ENCODE measurements at regions not wholly inside any gene's neighbourhood (a gene's known extent, or its start where the extent isn't known, plus 50 kb on each side); places are given as distances from the start of the nearest gene placed in this dataset.

DNA sequence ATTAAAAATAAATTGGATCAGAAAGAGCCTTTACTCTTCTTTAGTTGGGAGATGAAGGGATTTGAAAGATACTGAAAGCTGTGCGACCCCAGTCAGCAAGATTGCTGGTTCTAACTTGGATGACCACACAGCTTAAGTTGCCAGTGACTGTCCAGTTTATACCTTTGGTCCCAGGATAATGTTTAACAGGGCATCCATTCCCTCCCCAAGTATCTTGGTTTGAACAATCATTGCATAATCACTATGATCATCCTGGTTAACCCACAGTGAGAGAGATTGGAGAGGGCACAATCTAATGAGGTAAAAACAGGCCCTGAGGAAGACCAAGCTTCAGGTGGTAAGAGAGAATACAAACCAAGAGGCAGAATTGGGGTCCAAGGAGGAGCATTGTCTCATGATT is 798.3 kb downstream of the MAFB start:
- Mint-ChIP-seq H3K36me3 (peaks cover 2% of the 10 kb centered on the region; the same call in 1 of the 2 replicates), H3K27me3 (ENCODE audit: low read depth) (no peaks in the 10 kb centered on the region), H3K4me1 (peaks cover 27% of the 10 kb centered on the region), H3K4me3 (no peak overlapping the region), H3K27ac (no peak overlapping the region), H3K9me3 (peaks cover 4% of the 10 kb centered on the region)
- TF ChIP-seq, protein P1, sequence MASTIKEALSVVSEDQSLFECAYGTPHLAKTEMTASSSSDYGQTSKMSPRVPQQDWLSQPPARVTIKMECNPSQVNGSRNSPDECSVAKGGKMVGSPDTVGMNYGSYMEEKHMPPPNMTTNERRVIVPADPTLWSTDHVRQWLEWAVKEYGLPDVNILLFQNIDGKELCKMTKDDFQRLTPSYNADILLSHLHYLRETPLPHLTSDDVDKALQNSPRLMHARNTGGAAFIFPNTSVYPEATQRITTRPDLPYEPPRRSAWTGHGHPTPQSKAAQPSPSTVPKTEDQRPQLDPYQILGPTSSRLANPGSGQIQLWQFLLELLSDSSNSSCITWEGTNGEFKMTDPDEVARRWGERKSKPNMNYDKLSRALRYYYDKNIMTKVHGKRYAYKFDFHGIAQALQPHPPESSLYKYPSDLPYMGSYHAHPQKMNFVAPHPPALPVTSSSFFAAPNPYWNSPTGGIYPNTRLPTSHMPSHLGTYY (CRISPR knock-in tag; IDR thresholded peaks at IDR 0.05): no peak
- TF ChIP-seq ESRRA (CRISPR knock-in tag; IDR thresholded peaks at IDR 0.05; ENCODE audit: borderline replicate concordance) (no peak), ZNF396 (CRISPR knock-in tag; IDR thresholded peaks at IDR 0.05; ENCODE audit: borderline replicate concordance) (no peak), EMX1 (CRISPR knock-in tag; IDR thresholded peaks at IDR 0.05) (no peak), NR1H2 (CRISPR knock-in tag; IDR thresholded peaks at IDR 0.05) (no peak), ZNF232 (CRISPR knock-in tag; IDR thresholded peaks at IDR 0.05) (no peak), TP53 (CRISPR knock-in tag; IDR thresholded peaks at IDR 0.05) (no peak), JAZF1 (CRISPR knock-in tag; IDR thresholded peaks at IDR 0.05) (no peak), FOXP1 (CRISPR knock-in tag; IDR thresholded peaks at IDR 0.05; ENCODE audit: borderline replicate concordance) (no peak)
- CTCF ChIA-PET: interaction anchor here (0.9 kb wide), 1 partner anchor 70 kb away, joined by 3 read pairs; no protein-coding TSS in a partner anchor
- no peak for DNase-seq (ENCODE audit: low spot score)
- POLR2A ChIA-PET: no interaction called here
- no peak for ATAC-seq

DNA sequence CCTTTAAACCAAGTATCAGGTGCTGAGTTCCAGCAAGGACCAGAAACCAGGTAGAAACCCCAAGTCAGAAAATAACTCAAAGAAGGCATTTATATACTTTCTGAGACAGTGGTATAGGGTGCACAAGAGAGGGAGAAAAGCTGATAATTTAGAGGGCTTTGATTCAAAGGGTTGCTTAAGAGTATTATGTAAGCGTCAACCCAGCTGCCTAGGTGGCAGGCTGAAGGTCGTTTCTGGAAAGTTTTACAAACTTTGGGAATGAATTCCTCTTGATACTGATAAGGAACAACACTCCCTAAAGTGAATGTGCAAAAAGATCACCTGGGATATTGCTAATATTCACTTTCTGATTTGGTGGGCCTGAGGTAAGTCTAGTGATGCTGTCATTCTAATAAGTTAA is 800.7 kb downstream of the MAFB start:
- CTCF ChIA-PET: interaction anchor here (0.9 kb wide), 1 partner anchor 801 kb away, joined by 3 read pairs; no protein-coding TSS in a partner anchor
- H3K9me3 Mint-ChIP-seq: no peaks in the 10 kb centered on the region
- H3K27ac Mint-ChIP-seq: no peak overlapping the region
- peaks cover 25% of the 10 kb centered on the region for H3K4me1 Mint-ChIP-seq
- POLR2A ChIA-PET: no interaction called here
- no peak for TF ChIP-seq ZNF671 (CRISPR knock-in tag; IDR thresholded peaks at IDR 0.05)
- TF ChIP-seq FOXP1 (CRISPR knock-in tag; IDR thresholded peaks at IDR 0.05; ENCODE audit: borderline replicate concordance): no peak
- TF ChIP-seq, protein P2, sequence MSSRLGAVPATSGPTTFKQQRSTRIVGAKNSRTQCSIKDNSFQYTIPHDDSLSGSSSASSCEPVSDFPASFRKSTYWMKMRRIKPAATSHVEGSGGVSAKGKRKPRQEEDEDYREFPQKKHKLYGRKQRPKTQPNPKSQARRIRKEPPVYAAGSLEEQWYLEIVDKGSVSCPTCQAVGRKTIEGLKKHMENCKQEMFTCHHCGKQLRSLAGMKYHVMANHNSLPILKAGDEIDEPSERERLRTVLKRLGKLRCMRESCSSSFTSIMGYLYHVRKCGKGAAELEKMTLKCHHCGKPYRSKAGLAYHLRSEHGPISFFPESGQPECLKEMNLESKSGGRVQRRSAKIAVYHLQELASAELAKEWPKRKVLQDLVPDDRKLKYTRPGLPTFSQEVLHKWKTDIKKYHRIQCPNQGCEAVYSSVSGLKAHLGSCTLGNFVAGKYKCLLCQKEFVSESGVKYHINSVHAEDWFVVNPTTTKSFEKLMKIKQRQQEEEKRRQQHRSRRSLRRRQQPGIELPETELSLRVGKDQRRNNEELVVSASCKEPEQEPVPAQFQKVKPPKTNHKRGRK (CRISPR knock-in tag; IDR thresholded peaks at IDR 0.05; ENCODE audit: borderline replicate concordance): no peak
- no peak for TF ChIP-seq ZNF317 (CRISPR knock-in tag; IDR thresholded peaks at IDR 0.05; ENCODE audit: borderline replicate concordance, low read depth)
- no peak for TF ChIP-seq ELF4 (CRISPR knock-in tag; IDR thresholded peaks at IDR 0.05; ENCODE audit: low read depth)
- no peak for TF ChIP-seq TEAD1 (CRISPR knock-in tag; IDR thresholded peaks at IDR 0.05)
- TF ChIP-seq MXD4 (CRISPR knock-in tag; IDR thresholded peaks at IDR 0.05; ENCODE audit: borderline replicate concordance): no peak
- DNase-seq (ENCODE audit: low spot score) (no peak), ATAC-seq (no peak)
- H3K4me3 Mint-ChIP-seq: no peak overlapping the region
- H3K27me3 Mint-ChIP-seq (ENCODE audit: low read depth): no peaks in the 10 kb centered on the region
- H3K36me3 Mint-ChIP-seq: no peaks in the 10 kb centered on the region

DNA sequence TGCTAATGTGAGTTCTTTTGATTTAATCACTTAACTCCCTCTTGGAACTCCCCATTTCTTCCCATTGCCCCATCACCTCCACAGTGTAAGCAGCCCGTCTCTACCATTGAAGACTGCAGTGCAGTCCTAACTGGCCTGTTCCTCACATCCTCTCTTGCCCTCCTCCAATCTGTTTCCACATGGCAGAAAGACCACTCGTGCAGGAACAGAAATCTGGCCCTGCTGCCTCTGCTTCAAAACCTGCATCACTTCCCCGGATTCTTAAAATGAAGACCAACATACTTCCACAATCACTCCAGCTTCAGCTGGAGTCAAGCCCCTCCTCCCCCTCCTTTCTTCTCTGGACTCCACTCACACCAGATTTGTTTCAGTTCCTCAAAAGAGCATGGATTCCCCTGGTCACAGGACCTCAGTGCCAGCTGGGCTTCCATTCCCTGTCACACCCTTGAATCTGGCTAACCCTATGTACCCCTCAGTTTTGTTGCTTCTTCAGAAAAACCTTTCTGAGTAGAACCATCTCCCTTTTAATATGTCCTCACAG is 802.3 kb downstream of the MAFB start:
- CTCF ChIA-PET: interaction anchor here (1.0 to 2.6 kb wide), 2 partner anchors 13 to 57 kb away, joined by 5 to 12 read pairs; no protein-coding TSS in a partner anchor
- no peak for TF ChIP-seq ZNF219 (CRISPR knock-in tag; IDR thresholded peaks at IDR 0.05; ENCODE audit: borderline replicate concordance)
- TF ChIP-seq IRF2 (CRISPR knock-in tag; IDR thresholded peaks at IDR 0.05; ENCODE audit: borderline replicate concordance, low read depth): no peak
- TF ChIP-seq RORB (CRISPR knock-in tag; IDR thresholded peaks at IDR 0.05): no peak
- TF ChIP-seq, protein P3, sequence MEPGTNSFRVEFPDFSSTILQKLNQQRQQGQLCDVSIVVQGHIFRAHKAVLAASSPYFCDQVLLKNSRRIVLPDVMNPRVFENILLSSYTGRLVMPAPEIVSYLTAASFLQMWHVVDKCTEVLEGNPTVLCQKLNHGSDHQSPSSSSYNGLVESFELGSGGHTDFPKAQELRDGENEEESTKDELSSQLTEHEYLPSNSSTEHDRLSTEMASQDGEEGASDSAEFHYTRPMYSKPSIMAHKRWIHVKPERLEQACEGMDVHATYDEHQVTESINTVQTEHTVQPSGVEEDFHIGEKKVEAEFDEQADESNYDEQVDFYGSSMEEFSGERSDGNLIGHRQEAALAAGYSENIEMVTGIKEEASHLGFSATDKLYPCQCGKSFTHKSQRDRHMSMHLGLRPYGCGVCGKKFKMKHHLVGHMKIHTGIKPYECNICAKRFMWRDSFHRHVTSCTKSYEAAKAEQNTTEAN (CRISPR knock-in tag; IDR thresholded peaks at IDR 0.05): no peak
- TF ChIP-seq, protein P4, sequence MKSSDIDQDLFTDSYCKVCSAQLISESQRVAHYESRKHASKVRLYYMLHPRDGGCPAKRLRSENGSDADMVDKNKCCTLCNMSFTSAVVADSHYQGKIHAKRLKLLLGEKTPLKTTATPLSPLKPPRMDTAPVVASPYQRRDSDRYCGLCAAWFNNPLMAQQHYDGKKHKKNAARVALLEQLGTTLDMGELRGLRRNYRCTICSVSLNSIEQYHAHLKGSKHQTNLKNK (CRISPR knock-in tag; IDR thresholded peaks at IDR 0.05): no peak
- TF ChIP-seq, protein P5, sequence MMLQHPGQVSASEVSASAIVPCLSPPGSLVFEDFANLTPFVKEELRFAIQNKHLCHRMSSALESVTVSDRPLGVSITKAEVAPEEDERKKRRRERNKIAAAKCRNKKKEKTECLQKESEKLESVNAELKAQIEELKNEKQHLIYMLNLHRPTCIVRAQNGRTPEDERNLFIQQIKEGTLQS (CRISPR knock-in tag; conservative IDR thresholded peaks at IDR 0.05): no peak
- TF ChIP-seq, protein P6, sequence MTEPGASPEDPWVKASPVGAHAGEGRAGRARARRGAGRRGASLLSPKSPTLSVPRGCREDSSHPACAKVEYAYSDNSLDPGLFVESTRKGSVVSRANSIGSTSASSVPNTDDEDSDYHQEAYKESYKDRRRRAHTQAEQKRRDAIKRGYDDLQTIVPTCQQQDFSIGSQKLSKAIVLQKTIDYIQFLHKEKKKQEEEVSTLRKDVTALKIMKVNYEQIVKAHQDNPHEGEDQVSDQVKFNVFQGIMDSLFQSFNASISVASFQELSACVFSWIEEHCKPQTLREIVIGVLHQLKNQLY (CRISPR knock-in tag; IDR thresholded peaks at IDR 0.05): no peak
- TF ChIP-seq GABPB1 (CRISPR knock-in tag; IDR thresholded peaks at IDR 0.05): no peak
- TF ChIP-seq, protein P7, sequence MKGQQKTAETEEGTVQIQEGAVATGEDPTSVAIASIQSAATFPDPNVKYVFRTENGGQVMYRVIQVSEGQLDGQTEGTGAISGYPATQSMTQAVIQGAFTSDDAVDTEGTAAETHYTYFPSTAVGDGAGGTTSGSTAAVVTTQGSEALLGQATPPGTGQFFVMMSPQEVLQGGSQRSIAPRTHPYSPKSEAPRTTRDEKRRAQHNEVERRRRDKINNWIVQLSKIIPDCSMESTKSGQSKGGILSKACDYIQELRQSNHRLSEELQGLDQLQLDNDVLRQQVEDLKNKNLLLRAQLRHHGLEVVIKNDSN (CRISPR knock-in tag; IDR thresholded peaks at IDR 0.05): no peak
- TF ChIP-seq, protein P8, sequence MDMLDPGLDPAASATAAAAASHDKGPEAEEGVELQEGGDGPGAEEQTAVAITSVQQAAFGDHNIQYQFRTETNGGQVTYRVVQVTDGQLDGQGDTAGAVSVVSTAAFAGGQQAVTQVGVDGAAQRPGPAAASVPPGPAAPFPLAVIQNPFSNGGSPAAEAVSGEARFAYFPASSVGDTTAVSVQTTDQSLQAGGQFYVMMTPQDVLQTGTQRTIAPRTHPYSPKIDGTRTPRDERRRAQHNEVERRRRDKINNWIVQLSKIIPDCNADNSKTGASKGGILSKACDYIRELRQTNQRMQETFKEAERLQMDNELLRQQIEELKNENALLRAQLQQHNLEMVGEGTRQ (CRISPR knock-in tag; IDR thresholded peaks at IDR 0.05): no peak
- no peak for TF ChIP-seq SOX15 (CRISPR knock-in tag; IDR thresholded peaks at IDR 0.05)
- Mint-ChIP-seq H3K4me1 (peaks cover 24% of the 10 kb centered on the region), H3K27me3 (ENCODE audit: low read depth) (no peaks in the 10 kb centered on the region), H3K36me3 (peaks cover 7% of the 10 kb centered on the region), H3K27ac (peak overlapping the region; percentile 8; the same call in 1 of the 2 replicates), H3K4me3 (no peak overlapping the region), H3K9me3 (peaks cover 13% of the 10 kb centered on the region)
- POLR2A ChIA-PET: no interaction called here
- DNase-seq (ENCODE audit: low spot score) (no peak), ATAC-seq (no peak)

Data from WTC11 (cell line).